ENCODE measurements at regions not wholly inside any gene's neighbourhood (a gene's known extent, or its start where the extent isn't known, plus 50 kb on each side); places are given as distances from the start of the nearest gene placed in this dataset.

GRCh38 chr12:77339610-77340009, 274.2 kb upstream of the E2F7 start:
- H3K27ac ChIP-seq = no peak overlapping the region
- no peak for TF ChIP-seq CTCF (conservative IDR thresholded peaks at IDR 0.05)
- no peak for TF ChIP-seq ZFX (IDR thresholded peaks at IDR 0.05)

GRCh38 chr12:77337362-77337761, 272.0 kb upstream of the E2F7 start:
- H3K27ac ChIP-seq = no peak overlapping the region
- no peak for TF ChIP-seq CTCF (conservative IDR thresholded peaks at IDR 0.05)
- no peak for TF ChIP-seq ZFX (IDR thresholded peaks at IDR 0.05)

- no peak overlapping the region for H3K27ac ChIP-seq
- no peak for TF ChIP-seq CTCF (conservative IDR thresholded peaks at IDR 0.05)
- TF ChIP-seq ZFX (IDR thresholded peaks at IDR 0.05) = no peak
Observed at GRCh38 chr12:77334806-77335205, 269.4 kb upstream of the E2F7 start.

- H3K27ac ChIP-seq = no peak overlapping the region
- TF ChIP-seq CTCF (conservative IDR thresholded peaks at IDR 0.05) (no peak), ZFX (IDR thresholded peaks at IDR 0.05) (no peak)
Observed at GRCh38 chr12:77328326-77328725, 263.0 kb upstream of the E2F7 start.

GRCh38 chr12:77325511-77326236, 260.3 kb upstream of the E2F7 start:
- no peak for TF ChIP-seq CTCF (conservative IDR thresholded peaks at IDR 0.05)
- H3K27ac ChIP-seq = no peak overlapping the region

GRCh38 chr12:77324763-77325468, 259.5 kb upstream of the E2F7 start:
- H3K27ac ChIP-seq = no peak overlapping the region
- TF ChIP-seq ZFX (IDR thresholded peaks at IDR 0.05) = no peak
- TF ChIP-seq CTCF (conservative IDR thresholded peaks at IDR 0.05) = peak; percentile 82

- no peak for TF ChIP-seq CTCF (conservative IDR thresholded peaks at IDR 0.05)
- TF ChIP-seq ZFX (IDR thresholded peaks at IDR 0.05) = no peak
- no peak overlapping the region for H3K27ac ChIP-seq
Observed at GRCh38 chr12:77324416-77324762, 259.0 kb upstream of the E2F7 start.
